Panc1 (cell line): ENCODE measurements at regions not wholly inside any gene's neighbourhood (a gene's known extent, or its start where the extent isn't known, plus 50 kb on each side); places are given as distances from the start of the nearest gene placed in this dataset.
A peak's percentile ranks its signal among the peaks of the same experiment; 100 is the strongest.

Source experiments
- ATAC-seq: fragments of 200-7000 bp; cut with Tn5 transposase; 2 replicates; pipeline ENCODE4 v1.9.1; 2020; ENCODE audit warnings: mild to moderate bottlenecking, moderate library complexity
- BruUV-seq: library from RNA; stranded (reverse); fragments of 400-500 nt; replicated peaks from 2 replicates; lab custom pipeline; 2021; lab: Mats Ljungman, UMichigan
- CTCF ChIA-PET: fragments of 300-600 bp; sonication (Branson Sonifier 250); formaldehyde crosslinking; loops from one replicate; lab custom pipeline; 2022; ENCODE audit warnings: antibody characterized with exemption; lab: Charles Lee
- POLR2A ChIA-PET: fragments of 300-600 bp; sonication (Branson Sonifier 250); formaldehyde crosslinking; loops from one replicate; lab custom pipeline; 2022; ENCODE audit warnings: antibody characterized with exemption; lab: Charles Lee
- DNase-seq: peaks from one replicate; pipeline ENCODE4 v3.0.0-alpha.2; 2010; ENCODE audit warnings: low read depth, low spot score
- H3K27ac ChIP-seq: 2 replicates; pipeline ENCODE4 v1.5.1; 2011; ENCODE audit warnings: mild to moderate bottlenecking, low read length, inconsistent platforms
- H3K27me3 ChIP-seq: fragments of 200-500 bp; sonication (Bioruptor generic); 2 replicates; pipeline ENCODE4 v1.6.0; 2014; ENCODE audit warnings: low read length, inconsistent platforms; ENCODE audit not compliant: control insufficient read depth, insufficient read depth
- H3K36me3 ChIP-seq: fragments of 200-500 bp; sonication (Bioruptor generic); 2 replicates; pipeline ENCODE4 v1.5.1; 2014; ENCODE audit warnings: inconsistent platforms, mild to moderate bottlenecking, low read length, moderate library complexity; ENCODE audit not compliant: control insufficient read depth, insufficient read depth
- H3K4me1 ChIP-seq: 2 replicates; pipeline ENCODE4 v1.5.1; 2011; ENCODE audit warnings: inconsistent platforms, mild to moderate bottlenecking, low read length, moderate library complexity; ENCODE audit not compliant: control insufficient read depth, insufficient read depth
- H3K4me3 ChIP-seq, 2 experiments: 2 replicates each; pipeline ENCODE4 v1.5.1; 2011 to 2012; ENCODE audit warnings: low read depth in 2 of 2, low read length in 2 of 2, mild to moderate bottlenecking in 2 of 2, inconsistent platforms in 1 of 2, moderate library complexity in 1 of 2
- H3K9me3 ChIP-seq: fragments of 200-500 bp; sonication (Bioruptor generic); 2 replicates; pipeline ENCODE4 v1.5.1; 2014; ENCODE audit warnings: low read depth, mild to moderate bottlenecking, inconsistent platforms, low read length, moderate library complexity; ENCODE audit not compliant: control insufficient read depth, insufficient read depth
- CTCF ChIP-seq: fragments of 450-650 bp; IDR thresholded peaks from 2 replicates; pipeline ENCODE4 v1.5.1; 2017; ENCODE audit warnings: mild to moderate bottlenecking
- POLR2AphosphoS5 ChIP-seq: IDR thresholded peaks from 2 replicates; pipeline ENCODE4 v1.6.1; 2012; ENCODE audit warnings: mild to moderate bottlenecking, low read depth, low read length, moderate library complexity
- REST ChIP-seq, 2 experiments: IDR thresholded peaks; 2 replicates each; pipeline ENCODE4 v1.6.1; 2011 to 2012; ENCODE audit warnings: low read depth in 2 of 2, control low read depth in 1 of 2, low read length in 1 of 2, mild to moderate bottlenecking in 1 of 2, moderate library complexity in 1 of 2; ENCODE audit not compliant: insufficient read depth in 1 of 2
- SIN3A ChIP-seq: IDR thresholded peaks from 2 replicates; pipeline ENCODE4 v1.6.1; 2012; ENCODE audit warnings: low read depth, mild to moderate bottlenecking, low read length, moderate library complexity, borderline replicate concordance; ENCODE audit not compliant: insufficient read depth
- TCF7L2 ChIP-seq: IDR thresholded peaks from 2 replicates; pipeline ENCODE4 v1.6.1; 2011; ENCODE audit warnings: mild to moderate bottlenecking, low read depth, low read length, inconsistent platforms
- in situ Hi-C: cut with HindIII; loops from 2 replicates; pipeline ENCODE4 v1.10.0; 2016; ENCODE audit warnings: low sequenced_read_pairs, low pct_unique_long_range_greater_than_20kb
- intact Hi-C: fragments of 100-400 bp; cut with micrococcal nuclease; formaldehyde crosslinking; loops from one replicate; pipeline ENCODE4 v1.10.0; 2022; ENCODE audit not compliant: unreplicated experiment

GRCh38 chr14:23817164-23817767, 136.3 kb upstream of the DHRS4 start:
- no TSS peak for BruUV-seq
- Histone ChIP-seq H3K27ac (no peak overlapping the region), H3K27me3 (no peaks in the 10 kb centered on the region), H3K4me1 (no peaks in the 10 kb centered on the region), H3K4me3 (no peak overlapping the region), H3K36me3 (no peaks in the 10 kb centered on the region), H3K9me3 (no peaks in the 10 kb centered on the region)
- DNase-seq (no peak), ATAC-seq (no peak)
- CTCF ChIA-PET, result no interaction called here
- TF ChIP-seq TCF7L2, result no peak
- TF ChIP-seq REST (IDR thresholded peaks at IDR 0.05; ENCODE audit: insufficient read depth in 1 of 2, low read depth in 2 of 2, low read length in 1 of 2), result no peak
- no peak for TF ChIP-seq POLR2AphosphoS5
- TF ChIP-seq SIN3A, result no peak
- no peak for TF ChIP-seq CTCF
- in situ Hi-C loops, result no loop called here
- intact Hi-C loops, result no loop called here
- POLR2A ChIA-PET, result no interaction called here

GRCh38 chr14:23827100-23827892, 126.3 kb upstream of the DHRS4 start:
- H3K36me3 ChIP-seq, result no peaks in the 10 kb centered on the region
- no peak overlapping the region for H3K4me3 ChIP-seq
- H3K27me3 ChIP-seq, result no peaks in the 10 kb centered on the region
- H3K4me1 ChIP-seq, result peaks cover 22% of the 10 kb centered on the region; the same call in 1 of the 2 replicates
- ChIA-PET POLR2A (no interaction called here), CTCF (no interaction called here)
- no peak for DNase-seq
- intact Hi-C loops (no loop called here), in situ Hi-C loops (no loop called here)
- no peaks in the 10 kb centered on the region for H3K9me3 ChIP-seq
- BruUV-seq, result no TSS peak
- no peak for ATAC-seq
- TF ChIP-seq SIN3A (no peak), CTCF (no peak), REST (IDR thresholded peaks at IDR 0.05; ENCODE audit: insufficient read depth in 1 of 2, low read depth in 2 of 2, low read length in 1 of 2) (no peak), TCF7L2 (no peak), POLR2AphosphoS5 (no peak)
- H3K27ac ChIP-seq, result peak overlapping the region; percentile 86; the same call in 1 of the 2 replicates
